Testis (tissue), 2 donors: ENCODE measurements at regions not wholly inside any gene's neighbourhood (a gene's known extent, or its start where the extent isn't known, plus 50 kb on each side); places are given as distances from the start of the nearest gene placed in this dataset.

Experiments used
- POLR2A ChIP-seq: fragments of 450-650 bp; IDR thresholded peaks from one replicate; pipeline ENCODE4 v1.6.1; 2017; ENCODE audit warnings: antibody characterized with exemption, mild to moderate bottlenecking, moderate library complexity
- TF ChIP-seq, protein P1 (sequence below), 3 experiments: fragments of 450-650 bp in 2 of 3; fragments of 200-600 bp in 1 of 3; sonication (generic) in 1 of 3; IDR thresholded peaks; one replicate each; pipeline ENCODE4 v1.5.1; 2016 to 2019; ENCODE audit warnings: antibody characterized with exemption in 3 of 3, mild to moderate bottlenecking in 2 of 3, moderate library complexity in 1 of 3

DNA sequence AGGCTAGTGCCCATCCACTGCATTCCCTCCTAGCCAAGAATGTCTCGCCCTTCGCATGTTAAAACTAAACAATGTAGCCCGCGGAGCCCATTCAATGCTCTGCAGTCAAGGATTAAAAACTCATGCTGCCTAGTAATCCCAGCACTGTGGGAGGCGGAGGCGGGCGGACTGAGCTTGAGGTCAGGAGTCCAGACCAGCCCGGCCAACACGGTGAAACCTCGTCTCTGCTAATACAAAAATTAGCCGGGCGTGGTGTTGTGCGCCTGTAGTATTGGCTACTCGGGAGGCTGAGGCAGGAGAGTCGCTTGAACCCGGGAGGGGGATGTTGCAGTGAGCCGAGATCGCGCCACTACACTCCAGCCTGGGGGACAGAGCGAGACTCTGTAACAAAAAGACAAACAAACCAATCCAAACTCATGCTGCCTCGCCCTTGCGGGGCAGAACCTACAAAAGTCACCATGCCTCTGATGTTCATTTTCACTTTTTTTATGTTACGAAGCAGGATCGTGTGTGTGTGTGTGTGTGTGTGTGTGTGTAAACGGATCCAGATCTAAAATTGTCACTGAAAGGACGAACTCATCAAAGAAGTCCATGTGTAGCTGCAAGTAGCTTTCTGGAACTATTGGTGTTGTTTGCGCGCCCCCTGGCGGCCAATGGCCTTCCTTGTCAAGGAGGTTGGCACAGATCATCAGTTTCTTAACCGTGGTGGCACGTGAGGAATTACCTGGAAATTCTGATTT, 54.8 kb upstream of the SPESP1 start:
- TF ChIP-seq, protein P1, sequence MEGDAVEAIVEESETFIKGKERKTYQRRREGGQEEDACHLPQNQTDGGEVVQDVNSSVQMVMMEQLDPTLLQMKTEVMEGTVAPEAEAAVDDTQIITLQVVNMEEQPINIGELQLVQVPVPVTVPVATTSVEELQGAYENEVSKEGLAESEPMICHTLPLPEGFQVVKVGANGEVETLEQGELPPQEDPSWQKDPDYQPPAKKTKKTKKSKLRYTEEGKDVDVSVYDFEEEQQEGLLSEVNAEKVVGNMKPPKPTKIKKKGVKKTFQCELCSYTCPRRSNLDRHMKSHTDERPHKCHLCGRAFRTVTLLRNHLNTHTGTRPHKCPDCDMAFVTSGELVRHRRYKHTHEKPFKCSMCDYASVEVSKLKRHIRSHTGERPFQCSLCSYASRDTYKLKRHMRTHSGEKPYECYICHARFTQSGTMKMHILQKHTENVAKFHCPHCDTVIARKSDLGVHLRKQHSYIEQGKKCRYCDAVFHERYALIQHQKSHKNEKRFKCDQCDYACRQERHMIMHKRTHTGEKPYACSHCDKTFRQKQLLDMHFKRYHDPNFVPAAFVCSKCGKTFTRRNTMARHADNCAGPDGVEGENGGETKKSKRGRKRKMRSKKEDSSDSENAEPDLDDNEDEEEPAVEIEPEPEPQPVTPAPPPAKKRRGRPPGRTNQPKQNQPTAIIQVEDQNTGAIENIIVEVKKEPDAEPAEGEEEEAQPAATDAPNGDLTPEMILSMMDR (IDR thresholded peaks at IDR 0.05) = peak; percentile 90 to 96 (median 93)
- TF ChIP-seq POLR2A = no peak
